Small intestine (tissue), 7 donors: ENCODE measurements at regions not wholly inside any gene's neighbourhood (a gene's known extent, or its start where the extent isn't known, plus 50 kb on each side); places are given as distances from the start of the nearest gene placed in this dataset.
"Not testable (repeated sequence)": the region's sequence is repeated elsewhere in the genome, so short reads cannot be mapped to it uniquely, and the experiment has no call there.

Experiments
- DNase-seq, 2 donors: peaks; one replicate each; pipeline versions ENCODE4 v3.0.0 to v3.0.0-alpha.2; 2013
- FAIRE-seq: peaks from 2 replicates; lab custom pipeline; 2012; peaks lifted over from hg19 to GRCh38; lab: Jason Lieb, UNC
- H3K27ac ChIP-seq, 3 donors: one replicate each; pipeline ENCODE4 v1.5.1; 2013; ENCODE audit warnings: low read length in 2 of 3, mild to moderate bottlenecking in 2 of 3, control low read depth in 1 of 3, inconsistent platforms in 1 of 3, low read depth in 1 of 3, moderate library complexity in 1 of 3
- H3K27me3 ChIP-seq, 3 donors: one replicate each; pipeline ENCODE4 v1.6.1; 2013; ENCODE audit warnings: low read length in 3 of 3, inconsistent platforms in 1 of 3; ENCODE audit not compliant: control insufficient read depth in 3 of 3, insufficient read depth in 3 of 3
- H3K36me3 ChIP-seq, 3 donors: one replicate each; pipeline ENCODE4 v1.6.1; 2013; ENCODE audit warnings: low read length in 3 of 3, inconsistent platforms in 1 of 3, low read depth in 1 of 3, mild to moderate bottlenecking in 1 of 3, moderate library complexity in 1 of 3; ENCODE audit not compliant: control insufficient read depth in 3 of 3, insufficient read depth in 2 of 3
- H3K4me1 ChIP-seq, 3 donors: one replicate each; pipeline ENCODE4 v1.6.1; 2013; ENCODE audit warnings: low read length in 2 of 3, inconsistent platforms in 1 of 3, low read depth in 1 of 3, mild to moderate bottlenecking in 1 of 3, moderate library complexity in 1 of 3; ENCODE audit not compliant: control insufficient read depth in 3 of 3, insufficient read depth in 2 of 3
- H3K4me3 ChIP-seq, 3 donors: one replicate each; pipeline ENCODE4 v1.5.1; 2013; ENCODE audit warnings: low read length in 3 of 3, control low read depth in 1 of 3, inconsistent platforms in 1 of 3, low read depth in 1 of 3, mild to moderate bottlenecking in 1 of 3, moderate library complexity in 1 of 3
- H3K9me3 ChIP-seq, 2 donors: one replicate each; pipeline ENCODE4 v1.6.1; 2013; ENCODE audit warnings: low read depth in 1 of 2, low read length in 1 of 2; ENCODE audit not compliant: control insufficient read depth in 2 of 2, insufficient read depth in 1 of 2
- WGBS, 3 donors: extraction: QIAGEN DNeasy Blood & Tissue Kit; methylation state at CpG; one replicate each; pipeline ENCODE4 v1.1.7; 2013; 5-methylcytosine and 5-hydroxymethylcytosine counted together
- donor health status: healthy with polysubstance abuse.
- donor health status: control.
- donor health status: control.
- donor health status: Bipolar disorder and iron deficiency.
- donor health status: healthy.

GRCh38 chr1:190019151-190019550 is 458.5 kb downstream of the BRINP3 start:
- not testable (repeated sequence) for FAIRE-seq, H3K27ac ChIP-seq, H3K27me3 ChIP-seq, H3K36me3 ChIP-seq, DNase-seq, H3K9me3 ChIP-seq, H3K4me1 ChIP-seq, H3K4me3 ChIP-seq
- WGBS, 3 donors: 93 to 96% (median 94%) methylated on average over 16 of the region's 16 CpGs

DNA sequence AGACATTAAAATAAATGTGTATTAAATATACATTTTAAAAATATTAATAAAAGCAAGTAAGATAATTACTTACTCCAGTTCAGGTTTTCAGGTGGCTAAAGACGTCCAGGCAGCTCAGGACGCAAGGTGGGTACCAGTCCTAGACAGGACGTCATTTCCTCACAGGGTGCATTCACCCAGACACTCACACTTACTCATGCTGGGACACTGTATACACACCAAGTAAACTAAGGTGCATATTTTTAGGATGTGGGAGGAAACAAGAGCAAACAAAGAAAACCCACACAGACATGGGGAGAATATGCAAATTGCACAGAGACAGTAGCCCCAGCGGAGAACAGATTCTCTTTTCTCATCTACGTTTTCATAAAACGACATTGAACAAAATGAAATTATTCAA is 457.9 kb downstream of the BRINP3 start:
- no peak for FAIRE-seq
- H3K4me3 ChIP-seq: no peak overlapping the region
- 86 to 93% (median 89%) methylated on average over 6 of the region's 6 CpGs for WGBS, 3 donors

GRCh38 chr1:190022709-190023108 is 455.0 kb downstream of the BRINP3 start:
- DNase-seq: no peak
- no peaks in the 10 kb centered on the region for H3K4me1 ChIP-seq
- H3K36me3 ChIP-seq: no peaks in the 10 kb centered on the region
- no peaks in the 10 kb centered on the region for H3K27me3 ChIP-seq
- no peak overlapping the region for H3K4me3 ChIP-seq
- H3K27ac ChIP-seq: no peak overlapping the region
- H3K9me3 ChIP-seq: no peaks in the 10 kb centered on the region
- WGBS, 3 donors: 63 to 84% (median 77%) methylated on average over 3 of the region's 3 CpGs
- no peak for FAIRE-seq

More for the DNA sequence above, 457.9 kb downstream of the BRINP3 start:
- Histone ChIP-seq H3K9me3 (no peaks in the 10 kb centered on the region), H3K36me3 (no peaks in the 10 kb centered on the region), H3K27ac (no peak overlapping the region), H3K4me1 (no peaks in the 10 kb centered on the region), H3K27me3 (no peaks in the 10 kb centered on the region)
- DNase-seq: no peak

DNA sequence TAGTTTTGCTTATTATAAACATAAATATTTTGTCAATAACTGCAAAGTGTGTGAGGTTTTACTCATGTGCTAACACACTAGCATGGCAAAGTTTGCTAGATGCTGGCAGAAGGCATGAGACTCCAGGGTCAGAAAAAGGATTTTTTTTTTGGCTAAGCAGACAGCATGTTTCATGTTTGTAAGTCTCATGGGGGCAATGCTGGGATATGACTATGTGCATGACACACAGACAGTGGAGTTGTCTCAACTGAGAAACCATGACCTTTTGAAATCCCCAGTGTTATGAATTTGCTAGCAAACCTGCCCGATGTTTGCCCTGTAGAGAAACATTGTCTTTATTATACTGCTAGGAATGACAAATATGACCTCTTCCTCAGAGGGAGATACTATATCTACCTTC is 448.2 kb downstream of the BRINP3 start:
- H3K4me3 ChIP-seq: no peak overlapping the region
- 64 to 77% (median 66%) methylated on average over 1 of the region's 1 CpG for WGBS, 3 donors
- H3K9me3 ChIP-seq: no peaks in the 10 kb centered on the region
- no peaks in the 10 kb centered on the region for H3K27me3 ChIP-seq
- no peaks in the 10 kb centered on the region for H3K4me1 ChIP-seq
- H3K36me3 ChIP-seq: no peaks in the 10 kb centered on the region
- no peak overlapping the region for H3K27ac ChIP-seq
- FAIRE-seq (no peak), DNase-seq (no peak)

GRCh38 chr1:190043655-190044054 is 434.0 kb downstream of the BRINP3 start:
- H3K27me3 ChIP-seq: no peaks in the 10 kb centered on the region
- H3K4me1 ChIP-seq: no peaks in the 10 kb centered on the region
- H3K36me3 ChIP-seq: no peaks in the 10 kb centered on the region
- DNase-seq (no peak), FAIRE-seq (no peak)
- no peaks in the 10 kb centered on the region for H3K9me3 ChIP-seq
- no peak overlapping the region for H3K4me3 ChIP-seq
- WGBS, 3 donors: 94 to 100% (median 97%) methylated on average over 1 of the region's 1 CpG
- no peak overlapping the region for H3K27ac ChIP-seq

GRCh38 chr1:190046231-190046630 is 431.4 kb downstream of the BRINP3 start:
- no peaks in the 10 kb centered on the region for H3K9me3 ChIP-seq
- H3K27me3 ChIP-seq: no peaks in the 10 kb centered on the region
- H3K4me3 ChIP-seq: no peak overlapping the region
- no peak overlapping the region for H3K27ac ChIP-seq
- H3K36me3 ChIP-seq: no peaks in the 10 kb centered on the region
- FAIRE-seq (no peak), DNase-seq (no peak)
- no peaks in the 10 kb centered on the region for H3K4me1 ChIP-seq
